NK-92 treated with Interleukin-12 subunit alpha and Interleukin-12 subunit beta, amount 100 ng/mL, for 24 hours (cell line): ENCODE measurements at regions not wholly inside any gene's neighbourhood (a gene's known extent, or its start where the extent isn't known, plus 50 kb on each side); places are given as distances from the start of the nearest gene placed in this dataset.
"Not testable (repeated sequence)": the region's sequence is repeated elsewhere in the genome, so short reads cannot be mapped to it uniquely, and the experiment has no call there.

Experiments used
- DNase-seq: peaks from one replicate; lab custom pipeline; 2025; lab: John Stamatoyannopoulos, UW

- DNase-seq: no peak
Measured at GRCh38 chr5:87105577-87105976, 162.1 kb upstream of the RASA1 start.

GRCh38 chr5:87109746-87110145, 157.9 kb upstream of the RASA1 start:
- DNase-seq: no peak

GRCh38 chr5:87110721-87111120, 157.0 kb upstream of the RASA1 start:
- no peak for DNase-seq

DNA sequence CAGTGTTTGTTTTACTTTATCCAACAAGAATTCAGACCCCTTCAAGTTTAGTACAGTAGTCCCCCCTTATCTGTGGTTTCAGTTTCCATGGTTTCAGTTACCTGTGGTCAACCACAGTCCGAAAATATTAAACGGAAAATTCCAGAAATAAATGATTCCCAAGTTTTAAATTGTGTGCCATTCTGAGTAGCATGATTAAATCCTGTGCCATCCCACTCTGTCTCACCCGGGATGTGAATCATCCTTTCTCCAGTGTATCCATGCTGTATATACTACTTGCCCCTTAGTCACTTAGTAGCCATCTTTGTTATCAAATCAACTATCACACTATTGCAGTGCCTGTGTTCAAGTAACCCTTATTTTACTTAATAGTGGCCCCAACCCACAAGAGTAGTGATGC, 153.8 kb upstream of the RASA1 start:
- DNase-seq: no peak

DNA sequence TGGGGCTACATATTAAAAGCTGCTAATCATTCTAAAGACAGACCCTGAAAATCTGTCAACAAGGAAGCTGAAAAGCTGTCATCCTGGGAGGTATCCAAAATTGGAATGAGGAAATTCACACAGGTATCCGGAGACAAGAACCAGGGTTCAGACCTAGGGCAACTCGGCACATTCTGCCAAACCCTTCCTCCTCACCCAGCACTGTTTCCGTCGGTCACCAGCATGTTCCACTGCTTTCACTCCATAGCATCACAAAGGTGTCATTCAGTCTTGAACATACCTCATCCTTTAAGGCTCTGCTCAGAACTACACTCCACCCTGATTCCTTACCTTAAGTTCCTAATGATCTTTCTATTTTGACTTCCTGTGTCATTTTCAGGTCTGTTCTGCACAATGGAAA, 153.1 kb upstream of the RASA1 start:
- DNase-seq: no peak

GRCh38 chr5:87115839-87116364, 151.8 kb upstream of the RASA1 start:
- DNase-seq: no peak

GRCh38 chr5:87116825-87117512, 150.7 kb upstream of the RASA1 start:
- no peak for DNase-seq

GRCh38 chr5:87119588-87119987, 148.1 kb upstream of the RASA1 start:
- DNase-seq: no peak

DNA sequence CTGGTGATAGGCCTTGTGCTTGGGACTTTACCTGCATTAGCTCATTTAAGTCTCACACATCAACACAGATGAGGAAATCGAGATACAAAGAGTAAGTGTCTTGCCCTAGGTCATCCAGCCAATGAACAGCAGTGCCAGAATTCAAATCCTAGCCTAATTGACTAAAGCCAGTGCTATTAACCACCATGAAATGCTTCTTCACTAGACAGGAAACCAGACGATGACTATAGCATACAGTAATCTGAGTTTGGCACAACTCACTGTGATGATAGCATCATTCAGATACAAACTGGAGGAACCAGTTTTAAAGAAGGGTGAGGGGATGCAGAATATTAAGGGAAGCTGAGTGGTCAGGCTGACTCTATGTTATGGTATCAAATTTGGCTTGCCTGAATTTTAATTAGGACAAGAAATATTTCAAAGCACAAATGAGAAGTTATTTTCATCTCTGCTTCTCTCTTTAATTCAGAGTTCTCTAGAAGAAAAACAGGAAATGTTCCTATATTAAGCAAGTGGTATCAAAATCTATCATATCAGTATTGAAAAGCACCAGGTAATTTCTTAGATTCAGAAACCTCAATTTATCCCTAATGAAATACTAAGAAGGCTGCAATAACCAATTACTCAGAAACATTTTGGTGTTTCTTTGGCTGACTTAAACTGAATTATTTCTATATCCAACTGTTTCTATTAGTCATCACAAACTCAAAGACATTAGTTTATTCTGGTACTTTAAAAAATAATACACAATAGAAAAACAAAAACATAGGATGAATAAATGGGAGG, 147.0 kb upstream of the RASA1 start:
- DNase-seq: peak; percentile 13

GRCh38 chr5:87121304-87122150, 146.2 kb upstream of the RASA1 start:
- DNase-seq: peak; percentile 36

GRCh38 chr5:87122151-87122977, 145.3 kb upstream of the RASA1 start:
- no peak for DNase-seq

GRCh38 chr5:87125766-87126165, 141.9 kb upstream of the RASA1 start:
- no peak for DNase-seq

DNA sequence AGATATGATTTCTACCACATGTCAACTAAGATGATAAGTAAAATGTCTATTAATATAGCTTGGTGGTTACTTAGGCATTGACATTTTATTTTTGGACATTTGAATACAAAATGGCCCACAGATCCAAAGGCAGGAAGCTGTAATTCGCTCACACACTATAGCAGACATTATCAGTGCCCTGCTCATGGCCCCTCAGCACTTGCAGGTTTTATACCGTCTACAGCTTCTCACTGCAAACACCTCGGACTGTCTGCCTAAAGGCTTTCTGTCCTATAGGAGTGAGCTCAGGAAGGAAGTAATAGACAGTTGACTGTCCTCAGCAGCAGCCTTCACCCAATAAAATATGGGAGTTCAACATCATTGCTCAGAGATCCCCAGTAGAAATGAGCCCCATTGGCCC, 140.8 kb upstream of the RASA1 start:
- DNase-seq: no peak

DNA sequence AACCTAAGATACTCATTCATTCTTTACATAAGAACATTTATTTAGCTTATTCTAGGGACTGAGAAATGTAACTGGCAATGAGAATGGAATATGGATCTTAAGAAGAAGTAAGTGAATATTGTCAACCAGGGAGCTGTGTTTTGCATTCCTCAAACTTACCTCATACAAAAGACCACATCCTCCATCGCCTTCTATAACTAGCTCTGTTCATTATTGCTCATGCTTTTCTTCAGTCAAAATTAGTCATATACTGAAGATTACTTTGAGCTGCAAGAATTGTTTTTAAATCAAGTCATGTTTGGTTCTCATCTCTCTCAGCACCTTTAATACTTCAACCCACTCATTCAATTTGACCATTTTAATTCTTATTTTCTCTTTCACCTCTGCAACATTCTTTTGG, 140.3 kb upstream of the RASA1 start:
- DNase-seq: no peak

- DNase-seq: no peak
Measured at GRCh38 chr5:87127956-87128687, 139.6 kb upstream of the RASA1 start.

GRCh38 chr5:87129046-87129445, 138.6 kb upstream of the RASA1 start:
- DNase-seq: no peak

- DNase-seq: no peak
Measured at GRCh38 chr5:87132696-87133095, 135.0 kb upstream of the RASA1 start.

DNA sequence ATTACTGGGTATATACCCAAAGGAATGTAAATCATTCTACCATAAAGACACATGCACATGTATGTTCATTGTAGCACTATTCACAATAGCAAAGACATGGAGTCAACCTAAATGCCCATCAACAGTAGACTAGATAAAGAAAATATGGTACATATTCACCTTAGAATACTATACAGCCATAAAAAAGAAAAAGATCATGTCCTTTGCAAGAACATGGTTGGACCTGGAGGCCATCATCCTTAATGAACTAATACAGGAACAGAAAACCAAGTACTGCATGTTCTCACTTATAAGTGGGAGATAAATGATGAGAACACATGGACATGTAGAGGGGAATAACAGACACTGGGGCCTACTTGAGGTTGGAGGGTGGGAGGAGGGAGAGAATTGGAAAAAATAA, 133.2 kb upstream of the RASA1 start:
- DNase-seq: not testable (repeated sequence)

DNA sequence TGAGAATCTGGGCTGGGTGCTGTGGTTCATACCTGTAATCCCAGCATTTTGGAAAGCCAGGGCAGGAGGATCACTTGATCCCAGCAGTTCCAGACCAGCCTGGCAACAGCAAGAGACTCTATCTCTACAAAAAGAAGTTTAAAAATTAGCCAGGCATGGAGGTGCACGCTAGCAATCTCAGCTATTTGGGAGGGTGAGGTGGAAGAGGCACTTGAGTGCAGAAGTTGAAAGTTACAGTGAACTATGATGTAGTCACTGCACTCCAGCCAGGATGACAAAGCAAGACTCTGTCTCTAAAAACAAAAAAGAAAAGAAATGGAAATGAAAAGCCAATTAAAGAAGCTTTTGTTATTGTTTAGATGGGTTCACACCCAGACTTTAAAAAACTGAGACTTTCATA, 131.6 kb upstream of the RASA1 start:
- no peak for DNase-seq

DNA sequence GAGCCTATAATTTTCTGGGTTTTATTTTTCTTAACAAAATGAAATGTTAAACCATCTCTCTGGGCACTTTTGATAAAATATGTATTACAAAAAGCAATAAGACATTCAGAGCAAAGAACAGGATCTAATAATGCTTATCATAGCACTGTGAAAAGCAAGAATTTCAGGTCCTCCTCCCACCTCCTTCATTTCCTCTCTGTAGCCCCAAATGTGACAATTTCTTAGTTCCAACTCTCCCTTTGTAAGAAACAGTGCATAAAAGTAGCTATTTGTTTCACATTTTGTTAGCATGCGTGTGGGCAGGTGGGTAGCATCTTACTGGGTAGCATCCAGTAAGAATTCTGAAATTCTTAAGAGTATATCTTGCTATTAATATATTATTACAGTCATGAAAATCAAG, 130.9 kb upstream of the RASA1 start:
- no peak for DNase-seq

GRCh38 chr5:87137283-87137682, 130.4 kb upstream of the RASA1 start:
- DNase-seq: no peak
